DOHH2 (cell line): ENCODE measurements at regions not wholly inside any gene's neighbourhood (a gene's known extent, or its start where the extent isn't known, plus 50 kb on each side); places are given as distances from the start of the nearest gene placed in this dataset.

ENCODE experiments used
- H3F3A ChIP-seq: fragments of 200-600 bp; sonication (generic), shearing (Covaris generic); 2 replicates; pipeline ENCODE4 v1.6.0; 2016; ENCODE audit warnings: antibody characterized with exemption, mild to moderate bottlenecking; ENCODE audit not compliant: control insufficient read depth, insufficient read depth
- H3K27ac ChIP-seq: fragments of 200-600 bp; sonication (generic); 2 replicates; pipeline ENCODE4 v1.5.1; 2014; ENCODE audit warnings: low read depth, mild to moderate bottlenecking, low read length, moderate library complexity
- H3K27me3 ChIP-seq: fragments of 200-600 bp; sonication (generic); 2 replicates; pipeline ENCODE4 v1.6.1; 2014; ENCODE audit warnings: mild to moderate bottlenecking, low read length, mixed read lengths; ENCODE audit not compliant: control insufficient read depth
- H3K36me3 ChIP-seq: fragments of 200-600 bp; sonication (generic); 2 replicates; pipeline ENCODE4 v1.6.1; 2014; ENCODE audit warnings: mild to moderate bottlenecking, low read length, moderate library complexity, mixed read lengths; ENCODE audit not compliant: control insufficient read depth
- H3K4me1 ChIP-seq: fragments of 200-600 bp; sonication (generic); 2 replicates; pipeline ENCODE4 v1.6.1; 2014; ENCODE audit warnings: mild to moderate bottlenecking, low read length, mixed read lengths; ENCODE audit not compliant: control insufficient read depth
- H3K4me2 ChIP-seq: fragments of 200-600 bp; sonication (generic); 2 replicates; pipeline ENCODE4 v1.6.0; 2014; ENCODE audit warnings: mild to moderate bottlenecking, low read length, moderate library complexity
- H3K4me3 ChIP-seq: fragments of 200-600 bp; sonication (generic); 2 replicates; pipeline ENCODE4 v1.5.1; 2014; ENCODE audit warnings: mild to moderate bottlenecking, low read length, mixed read lengths
- H3K79me2 ChIP-seq: fragments of 200-600 bp; sonication (generic); 2 replicates; pipeline ENCODE4 v1.6.1; 2014; ENCODE audit warnings: mild to moderate bottlenecking, low read length, mixed read lengths; ENCODE audit not compliant: control insufficient read depth
- H3K9me2 ChIP-seq: fragments of 200-600 bp; sonication (generic); replicated peaks from 2 replicates; pipeline ENCODE4 v1.6.1; 2014; ENCODE audit warnings: mild to moderate bottlenecking, low read length, mixed read lengths; ENCODE audit not compliant: control insufficient read depth
- H3K9me3 ChIP-seq: fragments of 200-600 bp; sonication (generic); 2 replicates; pipeline ENCODE4 v1.6.1; 2014; ENCODE audit warnings: antibody characterized with exemption, low read length, mixed read lengths; ENCODE audit not compliant: control insufficient read depth, insufficient read depth
- H4K20me1 ChIP-seq: fragments of 200-600 bp; sonication (generic); 2 replicates; pipeline ENCODE4 v1.6.0; 2014; ENCODE audit warnings: low read depth, mild to moderate bottlenecking, antibody characterized with exemption, low read length, moderate library complexity; ENCODE audit not compliant: control insufficient read depth, insufficient read depth
- CTCF ChIP-seq: fragments of 200-600 bp; sonication (generic); IDR thresholded peaks from one replicate; pipeline ENCODE4 v1.5.1; 2014; ENCODE audit warnings: antibody characterized with exemption, mild to moderate bottlenecking, low read depth, low read length; ENCODE audit not compliant: poor library complexity, severe bottlenecking
- EZH2phosphoT487 ChIP-seq: fragments of 200-600 bp; sonication (generic); IDR thresholded peaks from 2 replicates; pipeline ENCODE4 v1.6.1; 2017; ENCODE audit warnings: borderline replicate concordance, mild to moderate bottlenecking, antibody characterized with exemption, low read length, moderate library complexity, mixed read lengths

GRCh38 chr1:18007391-18008041, 100.1 kb upstream of the IGSF21 start:
- no peaks in the 10 kb centered on the region for H3K4me1 ChIP-seq
- H3K9me2 ChIP-seq, result no peaks in the 10 kb centered on the region
- no peaks in the 10 kb centered on the region for H3K27me3 ChIP-seq
- no peaks in the 10 kb centered on the region for H4K20me1 ChIP-seq
- TF ChIP-seq CTCF (no peak), EZH2phosphoT487 (no peak)
- no peaks in the 10 kb centered on the region for H3K36me3 ChIP-seq
- H3K27ac ChIP-seq, result no peak overlapping the region
- H3K79me2 ChIP-seq, result no peaks in the 10 kb centered on the region
- H3F3A ChIP-seq, result no peaks in the 10 kb centered on the region
- no peaks in the 10 kb centered on the region for H3K9me3 ChIP-seq
- H3K4me2 ChIP-seq, result no peak overlapping the region
- H3K4me3 ChIP-seq, result no peak overlapping the region

GRCh38 chr1:18008081-18008480, 99.5 kb upstream of the IGSF21 start:
- no peak overlapping the region for H3K27ac ChIP-seq
- no peaks in the 10 kb centered on the region for H3K9me3 ChIP-seq
- TF ChIP-seq CTCF, result no peak
- no peak for TF ChIP-seq EZH2phosphoT487
- H3K36me3 ChIP-seq, result no peaks in the 10 kb centered on the region
- H3K4me2 ChIP-seq, result no peak overlapping the region
- H3K9me2 ChIP-seq, result no peaks in the 10 kb centered on the region
- H3K4me3 ChIP-seq, result no peak overlapping the region
- no peaks in the 10 kb centered on the region for H4K20me1 ChIP-seq
- H3K27me3 ChIP-seq, result no peaks in the 10 kb centered on the region
- H3F3A ChIP-seq, result no peaks in the 10 kb centered on the region
- H3K4me1 ChIP-seq, result no peaks in the 10 kb centered on the region
- no peaks in the 10 kb centered on the region for H3K79me2 ChIP-seq

GRCh38 chr1:18009055-18009454, 98.5 kb upstream of the IGSF21 start:
- no peak overlapping the region for H3K4me2 ChIP-seq
- no peaks in the 10 kb centered on the region for H3F3A ChIP-seq
- no peaks in the 10 kb centered on the region for H4K20me1 ChIP-seq
- H3K4me3 ChIP-seq, result no peak overlapping the region
- H3K9me3 ChIP-seq, result no peaks in the 10 kb centered on the region
- TF ChIP-seq EZH2phosphoT487 (no peak), CTCF (no peak)
- H3K27me3 ChIP-seq, result no peaks in the 10 kb centered on the region
- H3K79me2 ChIP-seq, result no peaks in the 10 kb centered on the region
- H3K27ac ChIP-seq, result no peak overlapping the region
- H3K36me3 ChIP-seq, result no peaks in the 10 kb centered on the region
- no peaks in the 10 kb centered on the region for H3K9me2 ChIP-seq
- no peaks in the 10 kb centered on the region for H3K4me1 ChIP-seq
